ENCODE measurements at regions not wholly inside any gene's neighbourhood (a gene's known extent, or its start where the extent isn't known, plus 50 kb on each side); places are given as distances from the start of the nearest gene placed in this dataset.

DNA sequence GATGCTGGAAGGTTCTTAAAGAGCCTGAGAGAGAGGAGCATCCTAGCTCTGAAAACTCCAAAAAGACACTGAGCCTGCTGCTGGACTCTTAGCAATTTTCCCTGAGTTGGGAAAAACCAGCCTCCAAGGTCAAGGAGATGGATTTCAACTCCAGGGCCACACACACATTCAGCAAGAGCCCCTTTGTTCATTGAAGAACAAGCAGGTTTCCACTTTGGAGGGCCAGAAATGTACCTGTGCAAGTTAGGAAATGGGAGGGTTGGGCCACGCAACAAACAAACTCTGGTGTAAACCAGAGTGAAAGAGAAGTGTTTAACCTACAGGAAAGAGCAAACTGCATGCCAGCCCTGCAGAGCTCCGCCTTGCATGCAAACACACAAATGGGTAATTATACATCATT is 264.8 kb upstream of the RPL38 start:
- DNase-seq: no peak

- no peak for DNase-seq
Measured at GRCh38 chr17:73939806-73940205, 263.7 kb upstream of the RPL38 start.

DNA sequence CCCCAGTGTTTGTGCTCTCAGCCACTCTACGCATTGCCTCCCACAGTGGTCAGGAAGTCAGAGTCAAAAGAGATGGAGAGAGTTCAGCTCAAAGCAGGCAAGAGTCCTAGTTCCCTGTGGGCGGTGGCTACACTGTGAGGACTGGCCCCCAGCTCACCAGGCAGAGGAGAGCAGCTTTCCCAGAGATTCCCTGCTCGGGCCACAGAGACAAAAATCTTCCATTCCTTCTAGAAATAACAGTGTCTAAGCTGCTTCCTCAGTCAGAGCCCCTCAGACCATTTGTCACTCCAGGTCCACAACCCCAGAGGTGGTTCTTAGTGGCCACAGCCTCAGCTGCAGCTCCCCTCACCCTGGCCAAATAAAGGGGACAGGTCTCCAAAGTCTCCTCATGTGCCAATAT is 263.0 kb upstream of the RPL38 start:
- DNase-seq: no peak

DNA sequence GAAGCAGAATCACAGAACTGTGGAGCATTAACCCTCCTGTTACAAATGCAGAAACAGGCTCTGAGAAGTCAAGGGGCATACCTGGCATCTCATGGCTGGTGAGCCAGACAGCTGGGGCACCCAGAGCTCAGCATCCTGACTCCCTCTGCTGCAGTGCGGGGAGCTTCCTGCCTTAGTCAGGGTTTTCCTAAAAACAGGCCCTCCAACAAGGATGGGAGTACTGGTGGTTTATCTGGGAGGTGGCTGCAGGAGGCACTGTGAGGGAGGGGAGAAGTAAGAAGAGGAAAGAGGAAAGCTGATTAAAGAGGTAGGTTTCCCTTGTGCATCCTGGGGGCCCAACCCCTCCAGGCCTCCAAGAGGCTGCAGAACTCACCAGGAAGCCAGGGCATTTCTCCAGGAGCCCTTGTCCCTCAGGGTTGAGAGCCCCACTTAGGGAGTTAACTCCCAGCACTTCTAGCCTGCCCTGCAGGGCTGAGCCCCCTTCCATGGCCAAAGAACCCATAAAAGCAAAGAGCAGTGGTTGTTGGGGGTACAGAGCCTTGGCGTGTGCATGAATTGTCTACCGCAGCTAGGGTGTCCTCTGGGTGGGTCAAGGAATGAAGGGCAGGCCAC is 261.5 kb upstream of the RPL38 start:
- DNase-seq: no peak

DNA sequence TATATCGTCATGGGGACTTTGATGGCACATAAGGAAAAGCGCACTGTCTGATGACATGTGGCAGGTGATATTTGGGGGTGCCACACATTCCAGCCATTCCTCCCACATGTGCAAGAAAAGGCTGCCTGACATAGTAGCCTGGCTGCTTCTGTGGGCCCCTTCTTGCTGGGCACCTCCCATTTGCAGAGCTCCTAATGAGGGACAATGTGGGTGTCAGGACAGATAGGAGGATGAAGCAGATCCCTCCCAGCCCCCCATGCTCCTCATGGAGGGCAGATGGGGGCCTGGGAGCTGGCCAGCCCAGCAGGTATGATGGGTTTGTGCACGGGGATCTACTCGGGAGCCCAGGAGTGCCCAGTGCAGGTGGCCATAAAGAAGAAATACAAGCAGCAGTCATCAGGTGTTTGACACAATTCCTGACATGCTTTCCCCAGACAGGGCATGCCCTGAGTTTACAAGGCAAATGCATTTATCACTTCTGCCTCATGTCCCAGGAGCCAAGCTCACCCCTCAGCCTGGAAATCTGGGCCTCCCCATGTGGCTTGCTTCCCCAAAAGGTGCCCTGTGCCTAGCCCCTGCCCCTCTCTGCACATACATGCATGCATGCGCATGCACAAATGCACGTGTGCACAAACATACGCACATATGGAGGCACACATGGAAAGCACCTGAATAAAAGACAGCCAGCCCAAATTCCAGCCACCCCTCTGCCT is 260.6 kb upstream of the RPL38 start:
- DNase-seq: no peak

GRCh38 chr17:73943416-73944110 is 259.9 kb upstream of the RPL38 start:
- DNase-seq: no peak

DNA sequence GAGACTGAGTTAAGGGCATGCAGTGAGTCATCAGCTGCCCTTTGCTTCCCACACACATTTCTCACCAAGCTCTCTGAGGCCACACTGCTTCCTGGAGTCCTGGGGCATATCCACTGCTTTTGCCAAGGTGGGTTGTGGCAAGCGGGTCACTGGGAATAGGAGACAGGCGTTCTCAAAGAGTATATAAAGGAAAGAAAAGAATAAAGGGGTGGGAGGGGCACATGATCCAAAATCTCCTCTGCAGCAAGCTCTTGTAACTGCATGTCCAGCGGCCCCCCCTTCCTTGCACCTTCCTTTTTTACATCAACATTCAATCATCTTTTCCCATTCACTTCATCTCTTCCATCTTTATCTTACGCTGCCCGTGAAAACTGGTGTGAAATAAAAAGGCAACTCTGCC is 259.1 kb upstream of the RPL38 start:
- DNase-seq: no peak

- DNase-seq: no peak
Measured at GRCh38 chr17:73947281-73947965, 256.1 kb upstream of the RPL38 start.

DNA sequence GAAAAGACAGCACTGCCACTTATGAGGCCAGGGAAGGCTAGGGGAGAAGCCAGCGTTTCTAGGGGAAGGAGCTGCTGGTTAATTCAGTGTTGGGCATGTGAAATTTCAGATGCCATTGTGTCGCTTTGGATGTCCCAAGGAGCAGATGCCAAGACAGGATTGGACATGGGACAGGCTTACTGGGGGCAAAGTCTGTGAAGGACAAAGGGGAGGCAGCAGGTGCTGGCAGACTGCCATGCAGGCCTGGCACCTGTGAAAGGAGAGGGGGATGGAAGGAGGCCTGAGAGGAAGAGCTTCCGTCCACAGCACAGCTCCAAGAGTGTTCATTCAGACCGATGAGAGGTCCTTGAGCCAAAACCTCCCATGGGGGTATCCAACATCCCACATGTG is 255.5 kb upstream of the RPL38 start:
- no peak for DNase-seq

- DNase-seq: no peak
Measured at GRCh38 chr17:73949903-73950592, 253.4 kb upstream of the RPL38 start.

- no peak for DNase-seq
Measured at GRCh38 chr17:73950593-73950914, 252.9 kb upstream of the RPL38 start.

DNA sequence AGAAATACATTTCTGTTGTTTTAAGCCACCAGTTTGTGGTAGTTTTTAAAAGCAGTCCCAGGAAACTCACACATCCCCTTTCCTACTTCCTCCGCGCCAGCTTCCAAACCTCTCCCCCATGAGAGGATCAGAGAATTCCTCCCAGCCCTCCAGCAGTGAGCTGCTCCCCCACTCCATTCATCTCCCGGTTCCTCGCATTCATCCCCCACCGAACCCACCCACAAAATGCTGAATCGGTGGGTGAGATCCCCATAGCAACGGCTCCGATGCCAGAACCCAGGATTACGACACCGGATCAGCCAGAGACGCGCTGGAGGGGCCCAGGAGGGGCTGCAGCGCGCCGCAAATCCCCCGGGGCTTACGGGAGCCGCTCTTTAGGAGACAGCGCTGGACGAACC is 251.4 kb upstream of the RPL38 start:
- DNase-seq: no peak

DNA sequence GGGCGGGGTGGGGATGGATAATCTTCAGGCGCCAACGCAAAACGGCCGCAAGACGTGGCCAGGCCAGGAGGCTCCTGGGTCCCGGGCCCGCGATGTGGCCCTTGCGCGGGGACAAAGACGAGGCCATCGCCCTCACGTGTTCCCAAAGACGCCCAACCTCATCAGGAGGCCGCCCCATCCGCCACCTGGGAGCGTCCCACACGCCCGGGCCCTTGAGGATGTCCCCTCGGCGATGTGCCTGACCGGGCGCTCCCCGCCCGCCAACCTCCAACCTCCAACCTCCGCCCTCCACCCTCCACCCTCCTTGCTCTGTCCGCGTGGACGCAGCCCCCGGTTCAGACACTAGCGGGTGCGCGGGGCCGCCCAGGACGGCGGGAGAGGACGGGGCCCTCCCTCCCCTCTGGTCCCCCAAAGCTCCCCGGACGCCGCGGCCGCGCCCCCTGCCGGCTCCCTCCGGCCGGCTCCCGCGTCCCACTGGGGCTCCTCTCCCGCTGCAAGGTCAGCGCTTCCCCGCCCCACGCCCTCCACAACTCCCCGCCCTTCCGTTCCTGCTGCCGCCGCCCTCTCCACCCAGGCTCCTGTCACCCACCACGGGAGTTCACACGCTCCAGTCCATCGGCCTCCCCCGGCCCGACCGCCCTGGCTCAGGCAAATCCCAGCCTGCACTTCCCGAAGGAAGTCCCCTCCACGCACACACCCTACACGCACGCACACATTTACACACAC is 250.8 kb upstream of the RPL38 start:
- DNase-seq: peak; percentile 61

DNA sequence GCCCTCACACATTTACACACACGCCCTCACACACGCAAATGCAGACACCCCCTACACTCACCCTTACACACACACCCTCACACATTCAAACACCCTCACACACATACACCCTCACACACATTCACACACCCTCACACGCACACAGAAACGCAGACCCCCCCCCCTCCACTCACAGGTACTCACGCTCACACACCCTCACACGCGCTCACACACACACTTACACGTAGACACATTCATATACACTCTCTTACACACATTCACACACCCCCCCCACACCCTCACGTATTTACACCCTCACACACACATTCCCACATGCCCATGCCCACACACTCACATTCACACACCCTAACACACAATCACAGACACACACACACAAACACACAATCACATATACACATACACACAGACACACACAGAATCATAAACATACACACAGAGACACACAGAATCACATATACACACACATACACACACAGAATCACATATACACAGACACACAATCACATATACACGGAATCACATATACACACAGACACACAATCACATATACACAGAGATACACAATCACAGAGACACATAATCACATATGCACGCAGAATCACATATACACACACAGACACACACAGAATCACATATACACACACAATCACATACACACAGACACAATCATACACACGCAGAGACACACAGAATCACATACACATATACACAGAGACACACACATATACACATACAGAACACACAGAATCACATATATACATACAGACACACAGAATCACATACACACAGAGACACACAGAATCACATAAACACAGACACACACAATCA is 250.1 kb upstream of the RPL38 start:
- DNase-seq: no peak

GRCh38 chr17:73954951-73955350 is 248.5 kb upstream of the RPL38 start:
- DNase-seq: no peak

GRCh38 chr17:73955616-73956015 is 247.9 kb upstream of the RPL38 start:
- DNase-seq: no peak

GRCh38 chr17:73956169-73956568 is 247.3 kb upstream of the RPL38 start:
- no peak for DNase-seq

DNA sequence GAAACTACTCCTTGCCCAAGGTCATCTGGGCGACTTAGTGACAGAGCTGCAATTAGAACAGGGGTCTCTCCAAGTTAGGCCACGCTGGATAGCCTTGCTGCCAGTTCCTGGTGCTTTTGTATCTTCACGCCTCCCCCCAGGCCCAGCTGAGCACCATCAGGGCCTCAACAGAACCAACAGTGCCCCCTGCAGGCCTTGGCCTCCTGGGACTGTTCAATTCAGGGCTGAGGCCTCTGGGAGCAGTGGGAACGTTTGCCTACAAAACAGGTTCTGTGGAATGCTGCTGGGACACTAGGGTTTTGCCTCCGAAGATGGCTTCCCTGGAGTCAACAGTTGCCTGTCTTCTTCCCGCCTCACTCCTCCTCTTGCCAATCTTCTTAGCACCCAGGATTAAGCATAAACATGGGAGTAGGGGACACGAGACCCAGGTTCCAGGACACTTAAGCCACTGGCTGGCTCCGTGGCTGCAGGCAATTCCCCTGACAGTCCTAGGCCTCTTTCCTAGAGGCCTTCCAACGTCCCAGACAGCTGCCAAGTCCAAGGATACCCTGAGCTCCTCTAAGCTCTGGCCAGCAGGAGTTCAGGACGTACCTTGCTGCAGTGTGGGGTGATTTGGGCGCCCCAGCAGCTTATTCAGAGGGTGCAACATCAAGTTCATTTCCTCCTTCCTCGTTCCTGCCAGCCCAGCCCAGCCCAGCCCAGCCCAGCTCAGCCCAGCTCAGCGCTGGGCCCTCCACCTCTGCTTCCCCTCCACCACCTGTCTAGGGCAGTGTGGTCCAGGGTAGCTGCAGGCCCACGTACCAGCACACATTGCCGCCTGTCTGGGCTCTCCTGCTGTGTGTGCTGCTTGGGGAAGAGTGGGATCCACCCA is 246.6 kb upstream of the RPL38 start:
- DNase-seq: peak; percentile 75

GRCh38 chr17:73957564-73957963 is 245.9 kb upstream of the RPL38 start:
- no peak for DNase-seq

DNA sequence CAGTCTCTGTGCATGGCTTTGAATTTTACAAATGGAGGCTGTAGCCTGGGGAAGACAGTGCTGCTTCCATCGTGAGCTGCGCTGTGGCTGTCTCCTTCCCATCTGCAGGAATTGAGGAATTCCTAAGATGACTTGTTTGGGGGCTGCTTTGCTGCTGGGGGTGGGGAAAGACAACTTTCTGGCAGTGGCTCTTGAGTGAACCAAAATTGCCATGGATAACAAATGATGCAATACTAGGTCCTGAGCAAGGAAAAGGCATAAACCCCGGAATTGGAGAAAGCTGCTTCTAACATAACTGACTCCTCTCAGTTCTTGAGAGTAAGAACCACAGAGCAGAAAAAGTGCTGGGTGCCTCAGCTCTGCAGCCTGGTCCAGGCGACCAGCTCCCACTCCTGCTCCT is 245.0 kb upstream of the RPL38 start:
- DNase-seq: no peak

DNA sequence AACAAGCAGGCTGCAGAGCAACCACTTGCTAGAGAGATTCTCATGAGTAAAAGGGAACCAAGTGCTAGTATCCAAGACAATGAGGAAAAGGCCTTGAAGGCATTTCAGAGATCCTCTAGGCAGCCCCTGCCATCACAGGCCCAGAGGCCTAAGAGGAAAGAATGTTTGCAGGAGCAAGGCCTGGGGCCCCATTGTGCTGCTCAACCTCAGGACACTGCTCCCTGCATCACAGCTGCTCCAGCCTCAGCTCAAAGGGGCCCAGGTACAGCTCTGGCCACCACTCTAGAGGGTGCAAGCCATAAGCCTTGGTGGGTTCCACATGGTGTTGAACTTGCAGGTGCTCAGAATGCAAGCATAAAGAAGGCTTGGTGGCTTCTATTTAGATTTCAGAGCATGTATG is 243.0 kb upstream of the RPL38 start:
- no peak for DNase-seq
